HG03342 (cell line): ENCODE measurements at regions not wholly inside any gene's neighbourhood (a gene's known extent, or its start where the extent isn't known, plus 50 kb on each side); places are given as distances from the start of the nearest gene placed in this dataset.
A peak's percentile ranks its signal among the peaks of the same experiment; 100 is the strongest.

Source experiments
- ATAC-seq: cut with Tn5 transposase; IDR thresholded peaks from one replicate; pipeline ENCODE4 v1.9.1; 2021; ENCODE audit warnings: mild to moderate bottlenecking, moderate library complexity; ENCODE audit not compliant: unreplicated experiment

- no peak for ATAC-seq
Measured at GRCh38 chr3:102078401-102078800, 229.1 kb downstream of the NFKBIZ start.

GRCh38 chr3:102078854-102079808, 229.8 kb downstream of the NFKBIZ start:
- peak; percentile 44 for ATAC-seq

GRCh38 chr3:102079809-102080197, 230.5 kb downstream of the NFKBIZ start:
- no peak for ATAC-seq

DNA sequence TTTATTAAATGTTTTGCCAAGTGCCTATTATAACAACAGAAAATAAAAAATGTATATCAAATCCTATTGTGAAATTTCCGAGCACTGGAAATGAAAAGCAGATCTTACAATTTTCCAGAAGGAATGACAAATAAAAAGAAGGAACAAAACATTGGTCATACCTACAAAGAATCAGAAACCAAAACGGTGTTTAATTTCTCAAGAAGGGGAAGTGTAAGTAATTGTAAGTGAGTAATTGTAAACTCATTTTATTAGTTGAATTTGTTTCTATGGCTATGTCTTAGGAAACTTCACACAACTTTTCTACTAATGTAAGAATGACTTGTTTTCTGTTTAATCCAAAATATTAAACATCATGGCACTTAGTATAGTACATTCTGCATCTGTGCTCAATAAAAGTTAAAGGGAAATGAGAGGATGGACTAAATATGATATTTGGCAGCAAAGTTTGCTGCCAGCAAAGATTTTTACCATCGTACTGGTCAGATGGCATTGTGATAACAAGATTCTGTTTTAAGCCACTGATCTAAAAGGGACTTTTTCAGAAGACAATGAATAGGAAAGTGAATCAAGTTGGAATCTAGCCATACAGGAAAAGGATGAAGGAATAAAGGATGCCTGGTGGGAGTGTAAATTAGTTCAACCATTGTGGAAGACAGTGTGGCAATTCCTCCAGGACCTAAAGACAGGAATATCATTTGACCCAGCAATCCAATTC, 232.4 kb downstream of the NFKBIZ start:
- ATAC-seq = no peak

GRCh38 chr3:102083473-102083872, 234.2 kb downstream of the NFKBIZ start:
- ATAC-seq = no peak

DNA sequence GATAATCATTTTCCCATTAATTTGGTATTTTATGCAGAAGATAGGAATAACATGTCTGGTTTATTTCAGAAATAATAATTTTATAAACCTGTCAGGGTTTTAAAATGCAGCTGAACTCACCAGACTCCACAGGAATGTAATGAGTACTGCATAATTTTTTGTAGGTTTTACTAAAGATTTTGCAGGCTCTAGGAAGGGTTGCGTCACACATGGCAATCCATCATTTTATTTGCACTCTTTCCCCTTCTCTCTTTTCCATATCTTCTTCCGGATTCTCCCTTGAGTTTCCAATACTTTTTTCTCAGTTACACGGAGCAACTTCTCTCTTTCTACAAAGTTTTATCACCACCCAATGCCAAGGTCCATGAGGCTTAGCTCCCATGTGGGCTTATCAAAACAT, 234.7 kb downstream of the NFKBIZ start:
- no peak for ATAC-seq

DNA sequence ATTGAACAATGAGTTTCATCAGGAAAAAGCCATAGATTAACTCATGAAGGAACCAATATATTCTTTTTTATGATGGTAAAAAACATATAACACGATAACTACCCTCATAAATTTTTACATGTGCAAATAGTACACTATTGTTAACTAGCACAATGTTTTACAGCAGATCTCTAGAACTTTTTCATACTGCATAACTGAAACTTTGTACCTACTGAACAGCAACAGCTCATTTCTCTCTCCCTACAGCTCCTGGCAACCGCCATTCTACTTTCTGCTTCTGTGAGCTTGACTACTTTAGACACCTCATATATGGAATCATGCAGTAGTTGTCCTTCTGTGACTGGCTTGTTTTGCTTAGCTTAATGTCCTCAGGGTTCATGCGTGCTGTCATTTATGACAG, 235.4 kb downstream of the NFKBIZ start:
- ATAC-seq = no peak

DNA sequence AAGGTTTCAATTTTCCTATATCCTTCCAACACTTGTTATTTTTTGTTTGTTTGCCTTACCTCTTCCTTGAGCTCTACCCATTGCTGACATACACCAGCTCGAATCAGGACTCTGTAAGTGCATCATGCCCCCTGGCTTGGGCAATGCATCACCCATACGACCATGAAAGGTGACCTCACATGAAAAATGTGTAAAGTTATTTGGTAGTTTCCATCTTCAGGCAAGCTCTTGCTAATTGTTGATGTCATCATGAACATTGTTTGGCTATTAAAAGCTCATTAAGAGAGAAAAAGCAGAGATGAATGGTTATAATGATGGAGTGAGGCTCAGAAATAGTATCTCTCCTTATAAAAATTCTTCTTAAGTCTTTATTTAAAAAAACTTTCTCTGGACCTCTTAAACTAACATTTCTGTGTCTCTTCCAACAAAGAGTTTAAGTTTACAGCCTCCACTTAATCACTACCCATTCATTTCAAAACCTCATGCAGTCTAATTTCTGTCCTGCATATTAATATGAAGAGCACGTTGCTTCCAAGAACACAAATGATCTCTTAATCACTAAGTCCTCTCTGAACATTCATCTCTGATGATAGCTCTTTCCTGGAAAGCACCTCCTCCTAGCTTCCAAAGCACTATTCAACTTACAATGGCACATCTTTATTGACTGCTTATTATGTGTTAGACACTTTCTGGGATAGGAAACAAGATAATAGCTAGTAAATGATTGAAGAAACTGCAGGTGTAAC, 236.3 kb downstream of the NFKBIZ start:
- no peak for ATAC-seq

GRCh38 chr3:102087236-102087635, 237.9 kb downstream of the NFKBIZ start:
- no peak for ATAC-seq

GRCh38 chr3:102089239-102089638, 239.9 kb downstream of the NFKBIZ start:
- ATAC-seq = no peak

GRCh38 chr3:102089904-102090720, 240.8 kb downstream of the NFKBIZ start:
- no peak for ATAC-seq

GRCh38 chr3:102090721-102091045, 241.4 kb downstream of the NFKBIZ start:
- ATAC-seq = no peak

- ATAC-seq = no peak
Measured at GRCh38 chr3:102091358-102091757, 242.0 kb downstream of the NFKBIZ start.

- no peak for ATAC-seq
Measured at GRCh38 chr3:102092617-102093466, 243.5 kb downstream of the NFKBIZ start.

DNA sequence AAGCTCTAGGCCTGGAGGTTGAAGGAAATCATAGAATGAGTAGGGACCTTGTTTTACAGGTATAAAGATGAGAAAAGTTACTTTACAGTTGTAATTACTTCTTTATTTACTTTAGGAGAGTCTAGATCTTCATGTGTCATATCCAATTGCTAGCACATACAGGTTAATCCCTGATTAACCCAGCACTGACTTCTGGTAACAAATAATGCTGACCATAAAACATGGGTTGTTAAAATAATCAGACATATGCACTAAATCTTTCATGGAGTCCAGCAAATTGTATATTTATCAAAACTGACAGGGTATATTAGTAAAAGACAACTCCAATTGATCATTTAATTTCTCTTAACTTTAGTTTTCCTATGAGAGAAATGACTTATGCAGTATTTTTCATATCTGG, 245.2 kb downstream of the NFKBIZ start:
- no peak for ATAC-seq

- ATAC-seq = no peak
Measured at GRCh38 chr3:102095383-102095782, 246.1 kb downstream of the NFKBIZ start.

DNA sequence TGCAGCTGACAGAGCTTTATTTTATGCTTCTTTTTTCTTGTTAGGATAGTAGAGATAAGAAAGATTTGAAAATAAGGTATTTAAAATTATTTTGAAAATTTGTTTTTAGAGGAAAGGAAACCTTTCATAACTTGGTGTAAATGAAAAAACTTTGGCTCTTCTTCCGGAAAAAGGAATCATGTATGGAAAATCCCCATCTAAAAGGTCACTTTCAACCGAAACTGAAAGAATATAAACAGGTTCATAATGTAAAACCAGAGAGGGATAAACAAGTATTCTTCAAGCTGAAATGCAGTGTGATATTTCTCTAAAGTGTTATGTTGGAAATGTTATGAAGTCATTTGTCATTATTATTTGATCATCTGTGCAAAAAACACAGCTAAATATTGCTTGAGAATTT, 246.8 kb downstream of the NFKBIZ start:
- ATAC-seq = no peak

- no peak for ATAC-seq
Measured at GRCh38 chr3:102098130-102098885, 249.0 kb downstream of the NFKBIZ start.

- no peak for ATAC-seq
Measured at GRCh38 chr3:102099913-102100312, 250.6 kb downstream of the NFKBIZ start.
